HEK293 (cell line): ENCODE measurements at regions not wholly inside any gene's neighbourhood (a gene's known extent, or its start where the extent isn't known, plus 50 kb on each side); places are given as distances from the start of the nearest gene placed in this dataset.

Experiments used
- CTCF ChIP-seq: fragments of 450-650 bp; formaldehyde crosslinking; IDR thresholded peaks from 2 replicates; pipeline ENCODE4 v1.5.1; 2016; ENCODE audit warnings: missing biosample characterization, missing genetic modification characterization
- EGR2 ChIP-seq: fragments of 450-650 bp; formaldehyde crosslinking; IDR thresholded peaks from 2 replicates; pipeline ENCODE4 v1.5.1; 2016; ENCODE audit warnings: low read depth, missing biosample characterization, missing genetic modification characterization
- KLF10 ChIP-seq: fragments of 450-650 bp; IDR thresholded peaks from 2 replicates; pipeline ENCODE4 v1.5.1; 2018; ENCODE audit warnings: missing biosample characterization, mild to moderate bottlenecking, missing genetic modification characterization
- TCF7L2 ChIP-seq: IDR thresholded peaks from 2 replicates; pipeline ENCODE4 v1.6.1; 2011; ENCODE audit warnings: low read depth, mild to moderate bottlenecking, inconsistent platforms, low read length, moderate library complexity, borderline replicate concordance
- YY1 ChIP-seq: fragments of 450-650 bp; formaldehyde crosslinking; IDR thresholded peaks from 2 replicates; pipeline ENCODE4 v1.5.1; 2018; ENCODE audit warnings: missing biosample characterization, missing genetic modification characterization
- ZBTB1 ChIP-seq: fragments of 450-650 bp; formaldehyde crosslinking; IDR thresholded peaks from 2 replicates; pipeline ENCODE4 v1.5.1; 2016; ENCODE audit warnings: missing biosample characterization, missing genetic modification characterization
- ZBTB10 ChIP-seq: fragments of 450-650 bp; formaldehyde crosslinking; IDR thresholded peaks from 2 replicates; pipeline ENCODE4 v1.5.1; 2016; ENCODE audit warnings: missing biosample characterization, missing genetic modification characterization
- ZBTB49 ChIP-seq: fragments of 450-650 bp; formaldehyde crosslinking; IDR thresholded peaks from 2 replicates; pipeline ENCODE4 v1.5.1; 2016; ENCODE audit warnings: missing biosample characterization, missing genetic modification characterization, low read depth
- ZBTB7A ChIP-seq: fragments of 450-650 bp; formaldehyde crosslinking; IDR thresholded peaks from 2 replicates; pipeline ENCODE4 v1.5.1; 2016; ENCODE audit warnings: low read depth, missing biosample characterization, missing genetic modification characterization
- ZBTB8A ChIP-seq: fragments of 450-650 bp; formaldehyde crosslinking; IDR thresholded peaks from 2 replicates; pipeline ENCODE4 v1.5.1; 2016; ENCODE audit warnings: missing biosample characterization, missing genetic modification characterization
- ZNF175 ChIP-seq: fragments of 450-650 bp; formaldehyde crosslinking; IDR thresholded peaks from 2 replicates; pipeline ENCODE4 v1.5.1; 2016; ENCODE audit warnings: missing biosample characterization, missing genetic modification characterization
- ZNF324 ChIP-seq: fragments of 450-650 bp; formaldehyde crosslinking; IDR thresholded peaks from 2 replicates; pipeline ENCODE4 v1.5.1; 2016; ENCODE audit warnings: missing biosample characterization, missing genetic modification characterization
- ZNF580 ChIP-seq: fragments of 450-650 bp; formaldehyde crosslinking; IDR thresholded peaks from 2 replicates; pipeline ENCODE4 v1.5.1; 2016; ENCODE audit warnings: missing biosample characterization, missing genetic modification characterization

GRCh38 chr18:65995206-65995605 is 244.4 kb downstream of the CDH7 start:
- TF ChIP-seq TCF7L2 (no peak), ZBTB8A (tag by site-specific recombination) (no peak), CTCF (tag by site-specific recombination) (no peak), ZNF175 (tag by site-specific recombination) (no peak), ZNF580 (tag by site-specific recombination) (no peak), ZBTB7A (no peak), ZNF324 (no peak), ZBTB49 (tag by site-specific recombination) (no peak), ZBTB1 (tag by site-specific recombination) (no peak), KLF10 (no peak), YY1 (tag by site-specific recombination) (no peak), EGR2 (tag by site-specific recombination) (no peak), ZBTB10 (tag by site-specific recombination) (no peak)
